ENCODE measurements at regions not wholly inside any gene's neighbourhood (a gene's known extent, or its start where the extent isn't known, plus 50 kb on each side); places are given as distances from the start of the nearest gene placed in this dataset.
"Not testable (repeated sequence)": the region's sequence is repeated elsewhere in the genome, so short reads cannot be mapped to it uniquely, and the experiment has no call there.

DNA sequence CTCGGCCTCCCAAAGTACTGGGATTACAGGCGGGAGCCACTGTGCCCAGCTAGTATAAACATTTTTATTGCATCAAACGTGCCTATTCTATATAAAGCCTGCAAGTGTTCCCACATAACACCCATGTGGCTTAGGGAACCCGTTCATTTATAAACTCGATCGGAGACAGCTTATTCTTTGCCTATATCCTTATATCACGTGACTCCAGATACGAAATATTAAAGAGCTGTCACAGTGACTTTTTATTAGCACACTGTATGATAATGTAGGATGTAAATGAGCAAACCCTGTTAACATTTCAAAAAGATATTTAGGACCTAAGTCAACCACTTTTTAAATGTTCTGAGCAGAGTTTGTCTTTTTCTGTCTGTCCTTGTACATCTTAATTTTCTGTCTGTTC is 642.9 kb upstream of the ADARB2 start:
- no peak overlapping the region for H3K4me3 ChIP-seq (ENCODE audit: low read length)
- no peak for DNase-seq (ENCODE audit: low read depth, low spot score)

DNA sequence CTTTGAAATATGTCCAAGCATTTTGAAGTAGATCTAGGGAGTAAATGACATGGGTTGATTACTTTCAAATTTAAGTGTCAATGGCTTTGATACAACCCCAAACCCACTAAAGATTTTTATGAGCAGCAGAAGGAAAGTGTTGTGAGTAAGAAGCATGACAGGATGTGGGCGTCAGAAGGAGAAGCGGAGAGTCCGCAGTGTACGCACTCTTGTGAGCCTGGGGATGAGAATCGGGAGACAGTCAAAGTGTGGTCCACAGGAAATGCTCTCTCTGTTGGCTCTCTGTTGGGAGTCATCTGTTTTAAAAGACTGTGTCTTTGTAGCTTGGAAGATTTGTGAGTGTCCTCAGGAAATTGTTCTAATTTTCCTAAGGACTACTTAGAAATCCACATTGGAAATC is 629.8 kb upstream of the ADARB2 start:
- H3K4me3 ChIP-seq (ENCODE audit: low read length), result no peak overlapping the region
- peak; percentile 19 for DNase-seq (ENCODE audit: low read depth, low spot score)

DNA sequence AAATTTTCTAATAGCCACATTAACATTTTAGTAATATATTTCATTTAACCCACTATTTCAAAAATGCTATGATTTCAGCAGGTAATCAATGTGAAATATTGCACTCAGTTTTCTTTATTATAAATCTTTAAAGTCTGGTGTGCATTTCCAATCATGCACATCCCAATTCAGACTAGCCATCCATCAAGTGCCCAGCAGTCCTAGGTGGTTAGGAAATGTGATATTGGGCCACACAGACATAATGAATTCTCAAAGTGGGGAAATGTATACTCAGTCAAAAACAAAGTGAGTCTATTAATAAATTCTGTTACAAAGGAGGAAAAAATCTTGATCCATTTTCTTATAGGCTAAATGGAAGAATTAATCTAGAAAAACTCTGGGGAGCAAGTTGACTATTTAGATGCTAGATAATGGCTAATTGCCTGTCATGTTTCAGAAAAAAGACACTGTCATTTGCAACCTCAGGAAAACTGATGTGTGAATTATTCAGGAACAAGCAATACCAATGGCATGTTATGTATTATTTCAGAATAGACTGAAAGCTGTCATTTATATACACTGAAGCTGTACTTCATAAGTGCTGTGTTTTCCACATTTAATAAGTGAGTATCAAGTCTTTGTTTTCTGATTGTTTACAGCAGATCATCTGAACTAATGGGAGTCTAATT is 629.1 kb upstream of the ADARB2 start:
- no peak overlapping the region for H3K4me3 ChIP-seq (ENCODE audit: low read length)
- DNase-seq (ENCODE audit: low read depth, low spot score), result no peak

DNA sequence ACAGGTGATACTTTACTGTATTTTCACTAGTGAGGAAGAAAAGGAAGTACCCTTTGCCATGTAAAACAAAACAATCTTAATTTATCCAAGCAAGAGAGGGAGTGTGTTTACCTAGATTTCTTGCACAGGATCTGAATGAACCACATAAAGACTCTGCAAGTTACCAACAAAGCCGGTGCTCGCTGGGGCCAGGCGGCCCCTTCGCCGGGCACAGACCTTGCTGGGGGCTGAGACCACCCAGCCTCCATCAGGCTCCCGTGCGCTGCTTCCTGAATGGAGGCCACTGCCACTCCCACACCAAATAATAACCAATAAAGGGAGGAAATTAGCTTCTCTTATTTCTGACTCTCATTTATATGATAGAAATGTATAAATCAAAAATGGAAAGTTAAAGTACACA is 625.0 kb upstream of the ADARB2 start:
- no peak for DNase-seq (ENCODE audit: low read depth, low spot score)

DNA sequence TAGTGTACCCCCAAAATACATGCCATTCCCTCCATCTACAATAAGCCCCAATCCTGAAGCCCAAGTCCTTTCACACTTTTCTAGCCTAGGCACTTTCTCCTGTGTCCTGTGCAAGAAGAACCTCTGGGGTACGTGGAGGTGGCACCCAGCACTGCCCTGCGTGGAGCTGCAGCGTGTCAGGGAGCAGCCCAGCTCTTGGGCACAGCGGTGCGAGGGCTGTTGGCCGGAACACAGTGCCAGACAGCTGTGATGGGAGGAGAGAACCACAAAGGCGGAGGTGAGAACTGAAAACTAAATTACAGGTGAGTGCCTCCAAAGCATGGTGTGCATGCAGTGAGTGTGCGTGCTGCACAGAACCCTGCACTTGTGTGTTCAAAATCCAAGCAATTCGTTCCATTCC is 621.3 kb upstream of the ADARB2 start:
- DNase-seq (ENCODE audit: low read depth, low spot score), result no peak
- no peak overlapping the region for H3K4me3 ChIP-seq (ENCODE audit: low read length)

More for the DNA sequence above, 625.0 kb upstream of the ADARB2 start:
- no peak overlapping the region for H3K4me3 ChIP-seq (ENCODE audit: low read length)

DNA sequence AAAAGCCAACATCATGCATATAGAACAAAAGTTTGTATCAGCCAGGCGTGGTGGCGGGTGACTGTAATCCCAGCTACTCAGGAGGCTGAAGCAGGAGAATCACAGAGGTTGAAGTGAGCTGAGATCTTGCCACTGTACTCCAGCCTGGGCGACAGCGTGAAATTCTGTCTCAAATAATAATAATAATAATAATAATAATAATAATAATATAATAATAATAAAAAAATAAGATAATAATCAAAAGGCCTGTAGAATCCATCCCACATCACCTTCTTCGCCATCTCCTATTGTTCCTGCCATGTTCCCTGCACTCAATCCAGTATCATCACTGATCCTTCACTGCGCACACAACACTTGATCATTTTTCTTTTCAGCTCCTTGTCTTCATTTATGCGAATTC is 619.3 kb upstream of the ADARB2 start:
- DNase-seq (ENCODE audit: low read depth, low spot score), result no peak
- no peak overlapping the region for H3K4me3 ChIP-seq (ENCODE audit: low read length)

DNA sequence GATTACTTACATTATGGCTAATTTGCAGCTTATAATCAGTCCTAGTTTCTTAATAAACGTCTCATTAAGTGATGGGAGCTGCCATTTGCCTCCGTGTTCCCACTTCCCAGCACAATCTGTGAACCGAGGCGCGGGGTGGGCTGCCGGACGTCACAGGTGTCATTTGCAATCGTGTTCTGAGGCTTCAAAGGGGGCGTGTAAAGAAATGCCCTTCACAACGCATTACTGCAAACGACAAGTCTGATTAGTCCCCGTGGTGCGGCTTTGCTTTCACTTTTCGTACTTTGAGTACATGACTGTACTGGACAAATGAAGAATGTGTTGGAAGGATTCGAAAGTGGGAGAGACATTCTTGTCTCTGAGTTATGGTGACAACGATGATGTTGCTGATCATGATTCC is 614.2 kb upstream of the ADARB2 start:
- H3K4me3 ChIP-seq (ENCODE audit: low read length), result no peak overlapping the region
- DNase-seq (ENCODE audit: low read depth, low spot score), result no peak

DNA sequence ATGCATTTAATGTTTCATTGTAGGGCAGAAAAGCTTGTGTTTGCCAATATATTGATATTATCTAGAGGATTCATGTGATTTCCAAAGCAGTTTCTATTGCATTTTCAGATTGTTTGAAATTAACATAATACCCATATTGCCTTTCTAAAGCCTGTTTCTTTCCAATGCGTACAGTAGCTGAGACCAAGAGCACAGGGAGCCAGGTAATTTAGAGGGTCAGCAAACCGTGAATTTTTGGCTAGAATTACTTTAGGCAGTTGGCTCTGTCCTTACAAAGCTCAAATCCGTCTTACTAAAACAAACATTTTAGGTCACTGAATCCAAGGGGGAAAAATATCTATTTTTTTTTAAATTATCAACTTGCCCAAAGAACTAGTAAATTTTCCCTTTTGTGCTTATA is 604.9 kb upstream of the ADARB2 start:
- no peak for DNase-seq (ENCODE audit: low read depth, low spot score)
- H3K4me3 ChIP-seq (ENCODE audit: low read length), result no peak overlapping the region

DNA sequence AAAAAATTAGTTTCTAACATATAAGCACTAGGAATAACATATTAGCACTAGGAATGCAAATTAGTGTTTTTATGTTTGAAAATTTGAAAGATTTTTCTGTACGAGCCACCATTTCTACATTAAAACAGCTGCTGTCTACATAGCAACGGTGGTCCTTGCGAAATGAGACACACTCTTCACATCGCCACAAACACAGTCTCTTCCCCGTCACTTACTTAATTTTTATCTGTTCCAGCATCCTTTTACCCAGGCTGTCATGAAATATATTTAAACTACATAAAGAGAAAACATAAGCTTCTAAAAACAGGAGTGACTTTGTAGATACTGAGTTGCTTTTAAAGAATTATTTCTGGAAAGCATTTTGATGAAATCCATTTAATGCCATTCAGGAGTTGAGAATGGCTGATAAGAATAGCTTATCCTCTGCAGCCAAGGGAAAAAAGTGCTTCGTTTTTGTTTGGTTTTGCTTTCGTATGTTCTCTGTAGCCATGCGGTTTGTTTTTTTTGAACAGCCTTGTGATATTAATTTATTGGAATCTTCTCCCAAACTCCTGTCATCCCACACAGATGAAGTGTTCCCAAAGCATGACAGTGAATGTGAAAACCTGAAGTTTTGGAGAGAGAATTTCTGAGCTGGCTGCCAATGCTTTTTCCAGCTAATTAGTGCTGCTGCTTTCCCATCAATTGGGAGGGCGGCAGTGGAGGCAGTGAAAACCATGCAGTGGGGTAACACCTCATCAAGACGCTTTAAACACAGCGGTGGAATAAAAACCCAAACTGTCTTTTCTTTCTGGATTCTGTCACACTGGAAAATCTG is 603.7 kb upstream of the ADARB2 start:
- DNase-seq (ENCODE audit: low read depth, low spot score), result no peak
- no peak overlapping the region for H3K4me3 ChIP-seq (ENCODE audit: low read length)

DNA sequence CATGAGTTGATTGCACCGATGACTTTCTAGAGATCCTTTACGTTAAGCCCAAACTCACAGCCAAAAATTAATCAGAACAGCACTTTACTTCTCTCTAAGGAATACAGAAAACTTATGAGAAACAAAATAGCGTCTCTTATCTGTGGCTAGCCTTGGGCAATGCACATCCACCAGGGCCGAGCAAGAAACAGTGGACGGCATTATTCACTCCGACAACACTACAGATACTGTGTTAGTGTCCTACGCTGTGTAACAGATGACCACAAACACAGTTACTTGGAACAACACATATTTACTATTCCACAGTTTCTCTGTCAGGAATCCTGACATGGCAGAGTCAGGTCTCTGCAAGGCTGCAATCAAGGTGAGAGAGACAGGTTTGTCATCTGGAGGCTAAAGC is 598.3 kb upstream of the ADARB2 start:
- H3K4me3 ChIP-seq (ENCODE audit: low read length), result no peak overlapping the region
- DNase-seq (ENCODE audit: low read depth, low spot score), result no peak

DNA sequence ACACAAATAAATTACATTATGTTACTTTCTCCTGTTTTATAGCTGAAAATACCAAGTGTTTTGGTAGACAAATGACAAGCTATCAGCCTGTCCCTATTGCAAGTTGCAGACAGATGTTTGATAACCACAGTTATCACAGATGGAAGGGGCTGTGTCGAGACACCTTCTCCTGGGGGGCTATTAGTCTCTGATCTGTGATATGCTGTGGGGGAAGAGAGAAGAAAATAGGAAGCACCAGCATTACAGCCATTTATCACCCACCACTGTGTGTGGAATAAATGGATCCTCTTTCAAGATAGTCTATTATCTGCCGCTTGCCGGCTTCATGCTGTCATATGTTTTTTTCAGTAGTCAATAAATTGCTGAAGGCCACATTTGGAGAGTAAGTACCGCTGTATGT is 597.2 kb upstream of the ADARB2 start:
- H3K4me3 ChIP-seq (ENCODE audit: low read length), result no peak overlapping the region
- no peak for DNase-seq (ENCODE audit: low read depth, low spot score)

DNA sequence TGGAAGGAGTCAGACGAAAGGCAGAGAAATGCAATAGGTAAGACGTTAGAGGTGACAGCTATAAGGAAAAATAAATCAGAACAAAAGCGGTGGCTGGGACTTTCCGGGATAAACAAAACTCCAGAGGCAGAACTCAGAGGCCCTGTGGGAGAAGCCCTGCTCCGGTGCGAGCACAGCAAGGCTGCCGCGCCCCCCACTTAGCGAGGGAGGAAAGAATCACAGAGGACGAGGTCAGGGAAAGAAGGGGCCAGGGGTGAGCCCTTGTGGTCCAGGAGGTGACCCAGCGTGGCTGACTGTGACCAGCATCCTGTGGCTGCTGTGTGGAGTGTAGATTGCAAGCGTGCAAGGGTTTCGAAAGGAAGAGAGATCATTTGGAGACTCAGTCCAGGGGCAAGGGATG is 591.8 kb upstream of the ADARB2 start:
- DNase-seq (ENCODE audit: low read depth, low spot score), result no peak
- no peak overlapping the region for H3K4me3 ChIP-seq (ENCODE audit: low read length)

DNA sequence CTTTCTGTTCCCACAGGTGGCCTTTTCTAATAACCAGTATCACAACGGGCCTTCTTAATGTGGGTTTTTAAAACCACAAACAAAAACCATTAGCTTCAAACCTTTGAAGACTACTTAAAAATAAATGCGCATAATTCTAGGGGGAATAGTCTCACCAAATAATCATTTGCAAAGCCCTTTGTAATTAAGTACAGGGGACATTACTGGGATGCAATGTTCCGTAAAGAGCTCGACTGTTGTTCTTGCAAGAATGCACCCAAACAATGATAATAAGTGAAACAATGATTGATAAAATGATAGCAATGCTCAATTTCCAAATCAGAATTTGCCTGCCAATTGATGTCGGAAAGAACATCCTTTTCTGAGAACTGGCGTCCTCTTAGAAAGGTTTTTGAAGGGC is 589.1 kb upstream of the ADARB2 start:
- H3K4me3 ChIP-seq (ENCODE audit: low read length), result no peak overlapping the region
- no peak for DNase-seq (ENCODE audit: low read depth, low spot score)

DNA sequence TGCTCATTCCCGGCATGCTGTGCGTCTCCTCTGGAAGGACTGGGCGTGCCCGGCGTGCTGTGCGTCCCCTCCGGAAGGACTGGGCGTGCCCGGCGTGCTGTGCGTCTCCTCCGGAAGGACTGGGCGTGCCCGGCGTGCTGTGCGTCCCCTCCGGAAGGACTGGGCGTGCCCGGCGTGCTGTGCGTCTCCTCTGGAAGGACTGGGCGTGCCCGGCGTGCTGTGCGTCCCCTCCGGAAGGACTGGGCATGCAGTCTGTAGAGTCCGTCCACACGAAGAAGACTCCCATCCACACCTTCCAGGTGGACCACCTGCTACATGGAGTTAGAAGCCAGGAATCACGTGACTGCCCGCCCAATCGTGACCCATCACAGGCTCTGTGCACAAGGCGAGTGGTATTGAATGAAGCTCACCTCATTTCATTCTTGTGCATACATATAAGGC is 577.7 kb upstream of the ADARB2 start:
- not testable (repeated sequence) for H3K4me3 ChIP-seq (ENCODE audit: low read length); DNase-seq (ENCODE audit: low read depth, low spot score)

DNA sequence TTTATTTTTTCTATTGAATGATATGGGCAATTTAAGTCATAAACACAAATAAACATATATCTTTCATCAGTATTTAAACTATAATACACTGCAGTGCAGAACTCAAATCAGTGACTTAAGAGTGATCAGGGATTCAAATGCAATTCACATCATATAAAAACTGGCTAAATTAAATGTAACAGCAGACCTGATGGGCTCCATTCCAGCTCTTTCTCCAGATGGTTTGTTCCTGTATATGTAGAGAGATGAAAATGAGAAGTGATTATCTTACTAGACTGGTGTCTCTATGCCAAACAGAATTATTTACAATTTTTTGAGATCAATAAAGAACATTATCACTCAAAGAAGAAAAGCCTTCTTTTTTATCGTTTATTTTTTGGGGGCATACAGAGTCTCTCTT is 568.8 kb upstream of the ADARB2 start:
- no peak overlapping the region for H3K4me3 ChIP-seq (ENCODE audit: low read length)

DNA sequence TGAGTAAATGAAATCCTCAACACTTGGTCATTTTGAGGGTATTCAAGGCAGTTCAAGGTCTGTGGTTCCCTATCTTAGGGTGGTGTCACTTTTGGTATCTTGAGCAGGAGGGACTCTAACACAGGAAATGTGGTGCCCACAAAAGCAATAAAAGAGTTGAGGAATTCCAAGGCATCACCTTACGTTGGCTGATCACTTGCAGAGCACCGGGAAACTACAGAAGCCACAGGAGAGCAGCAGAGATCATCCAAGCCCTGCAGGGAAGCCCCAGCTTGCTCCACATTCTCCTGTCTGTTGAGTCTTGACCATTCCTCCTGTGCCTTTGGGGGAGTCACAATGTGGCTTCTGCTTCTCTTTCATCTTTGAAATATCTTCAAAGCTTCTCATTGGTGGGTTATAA is 565.8 kb upstream of the ADARB2 start:
- DNase-seq (ENCODE audit: low read depth, low spot score), result no peak

More for the DNA sequence above, 568.8 kb upstream of the ADARB2 start:
- DNase-seq (ENCODE audit: low read depth, low spot score), result no peak

DNA sequence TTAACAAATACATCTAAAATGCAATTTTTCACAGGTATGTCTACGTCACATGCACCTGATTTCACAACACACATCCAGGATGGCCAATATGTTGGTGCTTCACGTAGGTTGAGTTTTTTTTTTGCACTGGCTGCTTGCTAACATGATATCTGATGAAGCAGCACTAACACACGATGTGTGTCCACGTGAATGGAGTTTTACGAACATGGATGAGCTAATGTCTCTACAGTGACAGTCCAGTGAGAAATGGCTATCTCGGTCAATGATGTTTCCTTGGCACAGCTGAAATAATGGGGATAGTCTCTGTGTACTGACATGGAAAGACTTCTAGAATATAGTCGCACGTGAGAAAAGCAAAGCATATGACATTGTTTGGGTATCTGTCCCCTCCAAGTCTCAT is 563.9 kb upstream of the ADARB2 start:
- DNase-seq (ENCODE audit: low read depth, low spot score), result no peak
- no peak overlapping the region for H3K4me3 ChIP-seq (ENCODE audit: low read length)

More for the DNA sequence above, 565.8 kb upstream of the ADARB2 start:
- no peak overlapping the region for H3K4me3 ChIP-seq (ENCODE audit: low read length)

DNA sequence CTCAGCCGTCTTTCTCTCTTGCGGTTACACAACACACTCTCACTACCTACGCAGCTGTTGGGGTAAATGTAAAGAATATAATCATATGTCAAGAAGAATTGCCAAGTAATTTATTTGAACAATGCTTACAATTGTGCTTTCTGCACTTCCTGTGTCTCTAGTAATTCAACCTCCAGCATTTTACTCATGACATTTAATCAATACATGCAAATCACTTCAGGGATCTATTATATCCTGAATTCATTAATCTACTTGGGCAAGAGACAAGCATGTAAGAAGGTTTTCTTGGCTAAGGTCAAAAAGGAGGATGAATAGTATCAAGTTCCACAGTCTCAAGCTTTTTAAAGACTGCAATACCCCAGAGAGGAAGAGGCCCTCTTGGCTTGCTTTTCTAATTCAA is 562.9 kb upstream of the ADARB2 start:
- no peak for DNase-seq (ENCODE audit: low read depth, low spot score)
- H3K4me3 ChIP-seq (ENCODE audit: low read length), result no peak overlapping the region

DNA sequence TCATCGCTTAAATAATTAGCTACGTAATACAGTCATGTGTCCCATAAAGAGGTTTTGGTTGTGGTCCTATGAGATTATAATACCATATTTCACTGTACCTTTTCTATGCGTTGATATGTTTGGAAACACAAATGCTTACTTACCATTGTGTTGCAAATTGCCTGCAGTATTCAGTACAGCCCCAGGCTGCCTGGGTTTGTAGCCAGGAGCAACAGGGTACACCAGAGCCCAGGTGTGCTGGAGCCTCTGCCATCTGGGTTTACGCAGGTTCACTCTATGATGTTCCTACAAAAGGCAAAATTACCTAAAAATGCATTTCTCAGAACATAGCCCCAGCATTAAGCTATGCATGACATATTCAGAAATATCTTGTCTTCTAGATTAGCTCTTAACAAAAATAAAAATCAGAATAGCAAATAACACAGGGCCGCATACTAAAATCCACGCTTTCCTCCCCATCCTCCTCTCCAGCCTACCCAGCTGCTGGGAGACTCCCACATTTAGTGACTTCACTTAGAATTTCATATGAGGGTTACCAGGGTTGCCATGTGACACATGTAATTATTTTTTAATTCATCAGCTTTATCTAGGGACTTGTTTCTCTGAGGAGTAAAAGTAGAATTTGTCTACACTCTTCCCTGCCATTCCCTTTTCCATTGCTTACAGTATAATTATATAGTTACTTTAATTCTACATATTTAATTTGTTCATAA is 559.0 kb upstream of the ADARB2 start:
- no peak overlapping the region for H3K4me3 ChIP-seq (ENCODE audit: low read length)
- DNase-seq (ENCODE audit: low read depth, low spot score), result no peak

DNA sequence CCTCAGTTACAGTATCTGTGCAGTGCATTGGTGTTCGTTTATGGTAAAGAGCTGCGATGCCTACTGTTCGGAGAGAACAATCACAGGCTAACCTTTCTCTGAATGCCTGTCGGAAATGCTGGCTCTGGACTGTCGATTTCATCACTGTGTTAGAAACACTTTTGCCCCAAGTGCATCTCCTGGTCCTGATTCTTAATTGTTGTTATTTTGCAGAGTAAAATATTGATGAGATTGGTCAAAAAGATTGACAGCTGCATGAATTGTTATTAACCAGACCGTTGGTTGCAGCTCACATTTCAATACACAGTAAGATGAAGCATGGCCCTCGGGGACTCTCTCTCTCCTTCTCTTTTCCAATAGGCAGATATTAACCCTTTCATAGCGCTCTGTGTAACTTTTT is 557.4 kb upstream of the ADARB2 start:
- no peak overlapping the region for H3K4me3 ChIP-seq (ENCODE audit: low read length)
- DNase-seq (ENCODE audit: low read depth, low spot score), result no peak

Measured in Jurkat, Clone E6-1 (cell line).